ENCODE measurements at regions not wholly inside any gene's neighbourhood (a gene's known extent, or its start where the extent isn't known, plus 50 kb on each side); places are given as distances from the start of the nearest gene placed in this dataset.

DNA sequence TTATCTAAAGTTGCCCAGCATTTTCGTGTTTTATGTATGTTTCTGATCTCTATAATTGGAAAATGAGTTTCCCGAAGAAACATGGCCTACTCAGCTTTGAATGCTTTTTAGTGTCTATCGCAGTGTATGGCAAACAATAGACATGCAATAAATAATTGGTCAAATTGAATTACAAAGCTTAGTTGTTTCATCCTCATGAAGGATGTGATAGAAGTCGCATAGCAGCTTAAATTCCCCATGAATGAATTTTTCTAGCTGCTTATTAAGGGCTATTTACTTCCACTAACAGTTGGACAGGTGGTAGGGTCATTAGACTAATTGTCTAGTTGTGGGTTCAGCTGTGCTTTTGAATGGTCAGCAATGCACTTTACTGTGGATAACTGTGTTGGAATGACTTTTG is 467.3 kb upstream of the MBL2 start:
- intact Hi-C loops (cut with DNase I) = no loop called here
- Histone ChIP-seq H3K4me3 (replicated peaks in 1 of 3) (no peak overlapping the region), H3K4me1 (no peaks in the 10 kb centered on the region), H3K9me3 (no peaks in the 10 kb centered on the region), H3K27ac (no peak overlapping the region), H3K27me3 (no peaks in the 10 kb centered on the region), H3K36me3 (no peaks in the 10 kb centered on the region)
- no peak for TF ChIP-seq POLR2A (IDR thresholded peaks at IDR 0.05)
- TF ChIP-seq, protein P1, sequence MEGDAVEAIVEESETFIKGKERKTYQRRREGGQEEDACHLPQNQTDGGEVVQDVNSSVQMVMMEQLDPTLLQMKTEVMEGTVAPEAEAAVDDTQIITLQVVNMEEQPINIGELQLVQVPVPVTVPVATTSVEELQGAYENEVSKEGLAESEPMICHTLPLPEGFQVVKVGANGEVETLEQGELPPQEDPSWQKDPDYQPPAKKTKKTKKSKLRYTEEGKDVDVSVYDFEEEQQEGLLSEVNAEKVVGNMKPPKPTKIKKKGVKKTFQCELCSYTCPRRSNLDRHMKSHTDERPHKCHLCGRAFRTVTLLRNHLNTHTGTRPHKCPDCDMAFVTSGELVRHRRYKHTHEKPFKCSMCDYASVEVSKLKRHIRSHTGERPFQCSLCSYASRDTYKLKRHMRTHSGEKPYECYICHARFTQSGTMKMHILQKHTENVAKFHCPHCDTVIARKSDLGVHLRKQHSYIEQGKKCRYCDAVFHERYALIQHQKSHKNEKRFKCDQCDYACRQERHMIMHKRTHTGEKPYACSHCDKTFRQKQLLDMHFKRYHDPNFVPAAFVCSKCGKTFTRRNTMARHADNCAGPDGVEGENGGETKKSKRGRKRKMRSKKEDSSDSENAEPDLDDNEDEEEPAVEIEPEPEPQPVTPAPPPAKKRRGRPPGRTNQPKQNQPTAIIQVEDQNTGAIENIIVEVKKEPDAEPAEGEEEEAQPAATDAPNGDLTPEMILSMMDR (IDR thresholded peaks at IDR 0.05) = no peak
- no peak for DNase-seq
- 92 to 94% methylated on average over 4 of the region's 4 CpGs for WGBS, 2 donors

DNA sequence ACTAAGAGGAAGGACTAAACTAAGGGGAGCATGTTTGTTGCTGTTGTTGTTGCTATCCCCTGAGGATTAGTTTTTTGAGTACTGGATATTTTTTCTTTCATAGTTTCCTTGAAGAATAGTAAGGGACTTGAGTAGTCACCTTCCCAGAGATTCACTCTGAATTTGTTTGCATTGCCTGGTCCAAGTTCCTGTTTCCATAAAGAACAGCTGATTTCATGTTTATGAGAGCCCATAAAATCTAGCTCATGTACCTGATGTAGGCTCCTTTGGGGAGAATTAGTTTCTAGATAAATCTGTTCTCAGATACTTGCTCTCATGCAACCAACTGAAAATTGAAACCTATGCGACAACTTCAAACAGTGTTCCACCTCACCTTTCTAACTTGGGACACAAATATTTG is 464.4 kb upstream of the MBL2 start:
- intact Hi-C loops (cut with DNase I) = no loop called here
- Histone ChIP-seq H3K4me1 (no peaks in the 10 kb centered on the region), H3K27me3 (no peaks in the 10 kb centered on the region), H3K36me3 (no peaks in the 10 kb centered on the region), H3K27ac (no peak overlapping the region), H3K9me3 (no peaks in the 10 kb centered on the region), H3K4me3 (replicated peaks in 1 of 3) (no peak overlapping the region)
- TF ChIP-seq, protein P1 (IDR thresholded peaks at IDR 0.05) = no peak
- no peak for TF ChIP-seq POLR2A (IDR thresholded peaks at IDR 0.05)
- WGBS, 2 donors = 98 to 100% methylated on average over 1 of the region's 1 CpG
- DNase-seq = no peak

DNA sequence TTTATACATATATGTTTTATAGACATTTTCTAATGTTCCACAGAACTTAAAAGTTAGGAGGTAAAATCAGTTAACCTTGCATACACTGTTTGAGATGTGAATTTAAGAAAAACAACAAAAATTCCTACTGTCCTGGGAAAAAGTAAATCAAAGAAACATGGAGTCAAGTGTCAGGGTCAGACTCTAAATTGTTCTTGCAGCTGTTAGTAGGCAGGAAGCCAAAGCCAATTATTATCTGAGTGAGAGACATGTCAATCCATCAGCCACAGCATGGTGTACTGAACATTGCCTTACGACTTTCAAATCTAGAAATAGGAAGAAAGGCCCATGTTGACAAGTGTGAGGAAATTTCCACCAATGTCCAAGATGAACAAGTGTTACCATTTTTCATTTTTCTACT is 461.2 kb upstream of the MBL2 start:
- TF ChIP-seq POLR2A (IDR thresholded peaks at IDR 0.05) = no peak
- TF ChIP-seq, protein P1 (IDR thresholded peaks at IDR 0.05) = no peak
- Histone ChIP-seq H3K4me3 (replicated peaks in 1 of 3) (no peak overlapping the region), H3K4me1 (no peaks in the 10 kb centered on the region), H3K36me3 (no peaks in the 10 kb centered on the region), H3K9me3 (no peaks in the 10 kb centered on the region), H3K27ac (no peak overlapping the region), H3K27me3 (no peaks in the 10 kb centered on the region)
- 70% methylated on average over 1 of the region's 1 CpG for WGBS, 2 donors
- no peak for DNase-seq
- intact Hi-C loops (cut with DNase I) = no loop called here

DNA sequence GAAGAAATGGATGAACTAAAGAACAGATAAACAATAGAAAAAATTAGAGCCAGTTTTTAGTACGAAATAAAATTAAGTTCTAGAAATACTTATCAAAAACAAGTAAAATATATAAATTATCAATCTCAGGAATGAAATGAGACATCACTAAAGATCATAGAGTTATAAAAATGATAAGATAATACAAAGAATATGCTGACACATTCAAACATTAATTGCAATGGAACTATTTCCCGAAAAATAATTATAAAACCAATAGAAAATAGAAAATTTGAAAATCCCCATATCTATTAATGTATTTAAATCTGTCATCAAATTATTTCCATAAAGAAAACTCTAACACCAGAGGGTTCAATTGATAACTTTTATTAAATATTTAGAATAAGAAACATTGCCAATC is 458.1 kb upstream of the MBL2 start:
- H3K4me1 ChIP-seq = no peaks in the 10 kb centered on the region
- no peaks in the 10 kb centered on the region for H3K27me3 ChIP-seq
- WGBS, 2 donors = 47 to 50% methylated on average over 2 of the region's 2 CpGs
- H3K4me3 ChIP-seq (replicated peaks in 1 of 3) = no peak overlapping the region
- intact Hi-C loops (cut with DNase I) = no loop called here
- TF ChIP-seq POLR2A (IDR thresholded peaks at IDR 0.05) = no peak
- TF ChIP-seq, protein P1 (IDR thresholded peaks at IDR 0.05) = no peak
- H3K9me3 ChIP-seq = no peaks in the 10 kb centered on the region
- H3K27ac ChIP-seq = no peak overlapping the region
- no peaks in the 10 kb centered on the region for H3K36me3 ChIP-seq
- DNase-seq = no peak

DNA sequence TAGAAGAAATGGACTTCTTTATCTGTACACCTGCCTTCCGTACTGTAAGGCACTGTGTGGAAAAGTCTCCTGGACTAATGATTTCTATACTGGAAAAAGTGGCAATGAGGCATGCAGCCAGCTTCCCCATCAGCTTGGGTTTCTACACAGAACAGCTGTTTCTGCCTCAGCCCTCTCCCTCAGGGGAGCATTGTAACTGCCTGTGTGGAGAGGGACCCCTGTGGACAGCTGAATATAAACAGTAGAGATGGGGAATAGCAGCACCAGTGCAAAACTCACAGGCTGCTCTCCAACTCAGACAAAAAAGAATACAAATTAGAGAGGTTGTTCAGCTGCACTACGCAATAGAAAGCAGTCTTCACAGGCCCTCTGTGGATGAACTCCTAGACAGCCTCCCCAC is 451.3 kb upstream of the MBL2 start:
- DNase-seq = no peak
- 78 to 93% methylated on average over 2 of the region's 2 CpGs for WGBS, 2 donors
- intact Hi-C loops (cut with DNase I) = no loop called here

More for the DNA sequence above, 451.3 kb upstream of the MBL2 start:
- Histone ChIP-seq H3K36me3 (no peaks in the 10 kb centered on the region), H3K4me1 (no peaks in the 10 kb centered on the region), H3K27me3 (no peaks in the 10 kb centered on the region), H3K4me3 (replicated peaks in 1 of 3) (no peak overlapping the region), H3K27ac (no peak overlapping the region), H3K9me3 (no peaks in the 10 kb centered on the region)
- TF ChIP-seq, protein P1 (IDR thresholded peaks at IDR 0.05) = no peak

Measured in thyroid gland (tissue), 4 donors.